ENCODE measurements at regions not wholly inside any gene's neighbourhood (a gene's known extent, or its start where the extent isn't known, plus 50 kb on each side); places are given as distances from the start of the nearest gene placed in this dataset.
A peak's percentile ranks its signal among the peaks of the same experiment; 100 is the strongest.
"Not testable (repeated sequence)": the region's sequence is repeated elsewhere in the genome, so short reads cannot be mapped to it uniquely, and the experiment has no call there.

DNA sequence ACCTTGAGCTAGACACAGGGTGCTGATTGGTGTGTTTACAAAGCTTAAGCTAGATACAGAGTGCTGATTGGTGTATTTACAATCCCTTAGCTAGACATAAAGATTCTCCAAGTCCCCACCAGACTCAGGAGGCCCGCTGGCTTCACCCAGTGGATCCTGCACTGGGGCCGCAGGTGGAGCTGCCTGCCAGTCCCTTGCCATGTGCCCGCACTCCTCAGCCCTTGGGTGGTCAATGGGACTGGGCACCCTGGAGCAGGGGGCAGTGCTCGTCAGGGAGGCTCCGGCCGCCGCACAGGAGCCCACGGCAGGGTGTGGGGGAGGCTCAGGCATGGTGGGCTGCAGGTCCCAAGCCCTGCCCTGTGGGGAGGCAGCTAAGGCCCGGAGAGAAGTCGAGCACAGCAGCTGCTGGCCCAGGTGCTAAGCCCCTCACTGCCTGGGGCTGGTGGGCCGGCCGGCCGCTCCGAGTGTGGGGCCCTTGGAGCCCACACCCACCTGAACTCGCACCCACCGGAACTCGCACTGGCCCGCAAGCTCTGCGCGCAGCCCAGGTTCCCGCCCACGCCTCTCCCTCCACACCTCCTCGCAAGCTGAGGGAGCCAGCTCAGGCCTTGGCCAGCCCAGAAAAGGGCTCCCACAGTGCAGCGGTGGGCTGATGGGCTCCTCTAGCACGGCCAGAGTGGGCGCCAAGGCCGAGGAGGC is 169.1 kb upstream of the ARSJ start:
- in situ Hi-C loops (cut with MboI; ENCODE audit: low pct_unique_long_range_greater_than_20kb in 2 of 9, low sequenced_read_pairs in 9 of 9, unreplicated experiment in 9 of 9); H3K27ac ChIP-seq; H3K4me1 ChIP-seq (replicated peaks in 1 of 2); ATAC-seq (replicated peaks in 6 of 8); H3K4me3 ChIP-seq: not testable (repeated sequence)
- 93 to 100% (median 100%) methylated on average over 1 to 7 of the region's 27 CpGs; no CpG with 5 or more reads in 4 of the 10 experiments for WGBS, 10 experiments

DNA sequence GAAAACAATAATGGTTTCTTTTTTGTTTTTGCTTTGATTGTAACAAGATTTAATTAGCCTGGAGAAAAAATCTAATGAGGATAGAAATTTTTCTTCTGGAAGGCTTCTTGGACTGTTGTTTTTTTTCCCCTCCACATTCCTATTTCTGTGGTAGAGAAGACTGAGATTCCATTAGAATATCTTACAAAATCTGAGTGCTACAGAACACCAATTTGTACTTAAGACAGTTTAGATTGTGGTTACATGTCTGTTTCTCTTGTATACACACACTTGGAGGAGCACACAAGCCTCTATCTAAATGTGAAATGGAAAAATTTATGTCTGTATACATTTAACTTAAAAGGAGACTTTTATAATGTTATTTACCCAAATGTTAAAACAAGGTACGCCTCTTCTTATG is 176.9 kb upstream of the ARSJ start:
- in situ Hi-C loops (cut with MboI; ENCODE audit: low pct_unique_long_range_greater_than_20kb in 2 of 9, low sequenced_read_pairs in 9 of 9, unreplicated experiment in 9 of 9) = no loop called here
- H3K4me1 ChIP-seq (replicated peaks in 1 of 2) = no peaks in the 10 kb centered on the region
- WGBS, 10 experiments = 78 to 100% (median 100%) methylated on average over 1 of the region's 1 CpG; no CpG with 5 or more reads in 3 of the 10 experiments
- H3K4me3 ChIP-seq = no peak overlapping the region
- no peak overlapping the region for H3K27ac ChIP-seq
- no peak for ATAC-seq (replicated peaks in 6 of 8)

DNA sequence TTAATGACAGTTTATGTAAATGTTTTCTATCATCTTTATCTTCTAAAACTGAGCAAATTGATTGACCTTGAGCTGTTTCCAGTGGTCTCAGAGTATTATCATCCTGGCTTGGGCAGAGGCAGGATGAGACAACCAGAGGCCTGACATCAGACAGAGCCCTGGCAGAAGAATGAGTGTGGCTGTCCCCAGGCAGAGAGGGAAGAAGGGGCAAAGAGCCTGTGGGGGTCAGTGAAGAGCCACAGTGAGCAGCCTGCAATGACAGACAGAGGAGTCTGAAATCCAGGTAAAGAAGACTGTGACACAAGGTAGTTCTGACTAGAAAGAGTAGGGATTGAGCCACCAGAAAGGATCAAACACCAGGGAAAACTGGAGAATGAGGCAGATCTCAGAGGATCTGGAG is 182.4 kb upstream of the ARSJ start:
- ATAC-seq (replicated peaks in 6 of 8) = no peak
- Histone ChIP-seq H3K27ac (no peak overlapping the region), H3K4me1 (replicated peaks in 1 of 2) (no peaks in the 10 kb centered on the region), H3K4me3 (no peak overlapping the region)
- in situ Hi-C loops (cut with MboI; ENCODE audit: low pct_unique_long_range_greater_than_20kb in 2 of 9, low sequenced_read_pairs in 9 of 9, unreplicated experiment in 9 of 9) = no loop called here

DNA sequence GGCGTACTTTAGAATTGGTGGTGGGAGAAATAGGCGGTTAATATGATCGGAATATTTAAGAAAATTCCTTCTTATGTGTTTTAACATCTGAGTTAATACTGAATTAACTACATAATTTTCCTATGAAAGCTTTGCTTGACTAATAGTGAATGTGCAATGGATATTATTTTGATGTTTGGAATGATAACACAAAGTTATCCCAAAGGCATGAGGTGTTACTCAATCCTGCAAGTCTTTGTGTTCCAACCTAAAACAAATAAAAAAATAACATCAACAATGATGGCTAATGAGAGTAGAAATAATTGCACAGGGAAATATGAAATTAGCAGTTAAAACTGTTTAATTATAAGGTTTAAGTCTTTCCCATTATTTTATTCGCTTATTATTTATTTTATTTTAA is 183.6 kb upstream of the ARSJ start:
- in situ Hi-C loops (cut with MboI; ENCODE audit: low pct_unique_long_range_greater_than_20kb in 2 of 9, low sequenced_read_pairs in 9 of 9, unreplicated experiment in 9 of 9) = no loop called here
- H3K4me3 ChIP-seq = no peak overlapping the region
- 76 to 100% (median 93%) methylated on average over 1 to 4 of the region's 4 CpGs for WGBS, 10 experiments
- H3K27ac ChIP-seq = no peak overlapping the region
- no peaks in the 10 kb centered on the region for H3K4me1 ChIP-seq (replicated peaks in 1 of 2)
- no peak for ATAC-seq (replicated peaks in 6 of 8)

DNA sequence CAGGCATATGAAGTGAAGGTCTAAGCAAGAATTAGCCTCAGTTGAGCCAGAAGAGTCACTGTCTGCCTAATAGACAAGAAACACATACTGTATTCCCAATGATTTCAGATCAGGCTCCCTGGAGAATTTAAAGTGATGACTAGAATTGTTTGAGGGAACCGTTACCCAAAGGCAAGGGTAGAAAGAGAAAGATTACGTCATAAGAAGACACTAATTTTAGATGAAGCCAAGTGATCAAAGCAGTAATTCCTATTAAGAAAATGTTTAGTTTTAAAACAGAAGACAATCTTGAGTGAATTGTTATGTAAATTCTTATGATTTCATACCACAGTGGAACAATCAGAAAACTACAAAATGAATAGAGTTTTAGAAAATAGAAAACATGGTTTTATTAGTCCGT is 194.5 kb upstream of the ARSJ start:
- 56 to 100% (median 84%) methylated on average over 1 to 3 of the region's 3 CpGs for WGBS, 10 experiments
- ATAC-seq (replicated peaks in 6 of 8) = no peak
- in situ Hi-C loops (cut with MboI; ENCODE audit: low pct_unique_long_range_greater_than_20kb in 2 of 9, low sequenced_read_pairs in 9 of 9, unreplicated experiment in 9 of 9) = no loop called here
- Histone ChIP-seq H3K4me1 (replicated peaks in 1 of 2) (no peaks in the 10 kb centered on the region), H3K4me3 (no peak overlapping the region), H3K27ac (no peak overlapping the region)

DNA sequence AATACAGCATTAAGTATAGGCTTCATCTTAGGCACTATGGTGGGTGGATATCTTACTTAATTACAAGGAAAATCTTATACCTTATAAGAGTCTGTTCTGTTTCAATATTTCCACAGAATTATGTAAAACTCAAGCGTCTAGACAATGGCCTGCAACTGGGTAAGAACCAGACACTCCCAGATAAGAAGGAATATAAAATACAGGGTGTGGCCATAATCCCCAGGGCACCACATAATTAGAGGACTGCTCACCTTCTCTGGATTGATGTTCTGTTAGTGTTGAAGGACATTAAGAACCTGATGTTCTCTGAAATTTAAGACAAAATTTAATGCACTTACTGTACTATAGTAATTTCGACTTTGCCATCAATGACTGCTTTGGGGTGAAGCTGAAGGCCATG is 198.2 kb upstream of the ARSJ start:
- 54 to 100% (median 75%) methylated on average over 1 to 2 of the region's 2 CpGs; no CpG with 5 or more reads in 3 of the 10 experiments for WGBS, 10 experiments
- ATAC-seq (replicated peaks in 6 of 8) = peak in 2 of 8 experiments; percentile 45 to 67
- Histone ChIP-seq H3K27ac (no peak overlapping the region), H3K4me1 (replicated peaks in 1 of 2) (no peaks in the 10 kb centered on the region), H3K4me3 (no peak overlapping the region)
- in situ Hi-C loops (cut with MboI; ENCODE audit: low pct_unique_long_range_greater_than_20kb in 2 of 9, low sequenced_read_pairs in 9 of 9, unreplicated experiment in 9 of 9) = loop anchor here in 1 of 9 experiments (25.0 kb wide), 1 partner anchor 185 kb away; no protein-coding TSS in a partner anchor

DNA sequence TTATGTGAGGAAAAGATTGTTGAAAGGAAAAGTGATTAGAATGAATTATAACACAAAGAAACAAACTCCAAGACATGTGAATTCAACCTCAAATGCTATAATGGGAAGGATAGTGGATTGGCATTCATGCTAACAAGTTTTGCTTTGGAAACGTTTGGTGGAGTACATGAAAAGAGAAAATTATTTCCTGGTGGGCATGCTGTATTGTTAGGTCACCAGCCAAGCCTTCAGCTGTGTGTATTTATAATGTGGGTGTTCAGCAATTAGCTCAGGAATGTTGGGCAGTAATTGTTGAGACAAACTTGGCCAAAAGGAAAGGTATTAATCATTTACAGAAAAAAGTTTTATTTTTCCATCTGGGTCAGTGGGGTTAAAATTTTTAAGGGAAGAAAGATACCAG is 198.9 kb upstream of the ARSJ start:
- in situ Hi-C loops (cut with MboI; ENCODE audit: low pct_unique_long_range_greater_than_20kb in 2 of 9, low sequenced_read_pairs in 9 of 9, unreplicated experiment in 9 of 9) = loop anchor here in 1 of 9 experiments (25.0 kb wide), 1 partner anchor 184 kb away; no protein-coding TSS in a partner anchor
- no peak overlapping the region for H3K27ac ChIP-seq
- WGBS, 10 experiments = 0 to 43% (median 0%) methylated on average over 1 of the region's 1 CpG; no CpG with 5 or more reads in 2 of the 10 experiments
- H3K4me1 ChIP-seq (replicated peaks in 1 of 2) = no peaks in the 10 kb centered on the region
- no peak overlapping the region for H3K4me3 ChIP-seq
- no peak for ATAC-seq (replicated peaks in 6 of 8)

DNA sequence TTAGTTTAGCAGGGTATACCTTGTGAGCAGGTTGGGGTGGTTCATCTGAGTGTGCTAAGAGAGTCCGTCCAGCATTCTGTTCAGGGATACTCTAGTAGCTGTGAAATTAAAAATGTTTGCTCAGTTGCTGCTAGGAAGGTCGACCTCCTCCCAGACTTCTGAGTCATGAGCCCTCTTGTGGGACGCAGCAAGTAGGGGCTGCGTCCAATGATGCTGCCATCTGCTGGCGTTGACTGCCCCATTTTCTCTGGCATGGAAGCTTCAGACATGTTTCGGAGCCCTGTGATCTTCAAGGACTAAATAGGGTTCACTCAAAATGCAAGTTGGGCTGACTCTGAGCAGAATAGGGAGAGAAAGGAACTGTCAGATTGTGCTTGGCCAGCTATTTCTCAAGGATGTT is 201.0 kb upstream of the ARSJ start:
- WGBS, 10 experiments = 0 to 100% (median 51%) methylated on average over 1 to 6 of the region's 6 CpGs
- no peak overlapping the region for H3K4me3 ChIP-seq
- H3K27ac ChIP-seq = no peak overlapping the region
- H3K4me1 ChIP-seq (replicated peaks in 1 of 2) = no peaks in the 10 kb centered on the region
- peak in 4 of 8 experiments; percentile 31 to 82 (median 74) for ATAC-seq (replicated peaks in 6 of 8)
- in situ Hi-C loops (cut with MboI; ENCODE audit: low pct_unique_long_range_greater_than_20kb in 2 of 9, low sequenced_read_pairs in 9 of 9, unreplicated experiment in 9 of 9) = loop anchor here in 1 of 9 experiments (25.0 kb wide), 1 partner anchor 182 kb away; no protein-coding TSS in a partner anchor

DNA sequence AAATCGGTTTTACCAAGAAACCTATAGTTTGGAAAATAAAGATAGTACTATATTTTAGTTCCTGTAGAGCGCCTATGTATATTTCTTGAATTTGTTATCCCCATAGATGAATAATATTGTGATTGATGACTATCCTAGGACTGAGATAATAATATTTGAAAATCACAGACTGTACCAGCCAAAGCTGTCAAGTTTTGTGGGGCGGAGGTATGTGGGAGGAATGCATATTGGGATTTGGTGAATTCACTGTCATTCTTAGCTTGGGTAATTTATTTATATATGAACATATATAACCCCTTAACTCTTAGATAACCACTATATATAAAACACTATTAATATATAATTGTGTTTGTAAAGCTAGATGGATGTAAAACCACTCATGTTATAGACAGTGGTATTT is 205.5 kb upstream of the ARSJ start:
- no peaks in the 10 kb centered on the region for H3K4me1 ChIP-seq (replicated peaks in 1 of 2)
- ATAC-seq (replicated peaks in 6 of 8) = no peak
- no peak overlapping the region for H3K4me3 ChIP-seq
- no peak overlapping the region for H3K27ac ChIP-seq
- in situ Hi-C loops (cut with MboI; ENCODE audit: low pct_unique_long_range_greater_than_20kb in 2 of 9, low sequenced_read_pairs in 9 of 9, unreplicated experiment in 9 of 9) = loop anchor here in 1 of 9 experiments (25.0 kb wide), 1 partner anchor 177 kb away; no protein-coding TSS in a partner anchor
- WGBS, 10 experiments = 17 to 100% (median 79%) methylated on average over 1 to 3 of the region's 3 CpGs

DNA sequence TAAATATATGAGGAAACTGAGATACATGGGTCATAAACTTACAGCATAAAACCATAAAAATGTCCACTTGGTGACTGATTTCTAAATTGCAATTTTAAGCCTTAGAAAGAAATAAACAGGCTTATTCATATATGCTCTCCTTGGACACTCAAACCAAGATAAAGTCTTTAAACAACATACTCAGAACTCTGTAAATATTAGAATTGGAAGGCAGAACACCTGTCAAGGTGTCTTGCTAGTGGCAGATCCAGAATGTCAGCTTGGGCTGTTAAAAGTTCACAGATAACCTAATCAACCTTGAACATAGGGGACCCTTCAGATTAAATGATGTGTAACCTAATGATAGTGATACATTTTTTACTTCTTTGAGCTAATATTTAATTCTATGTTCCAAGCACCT is 208.1 kb upstream of the ARSJ start:
- ATAC-seq (replicated peaks in 6 of 8) = no peak
- no peak overlapping the region for H3K4me3 ChIP-seq
- in situ Hi-C loops (cut with MboI; ENCODE audit: low pct_unique_long_range_greater_than_20kb in 2 of 9, low sequenced_read_pairs in 9 of 9, unreplicated experiment in 9 of 9) = loop anchor here in 1 of 9 experiments (25.0 kb wide), 1 partner anchor 175 kb away; no protein-coding TSS in a partner anchor

DNA sequence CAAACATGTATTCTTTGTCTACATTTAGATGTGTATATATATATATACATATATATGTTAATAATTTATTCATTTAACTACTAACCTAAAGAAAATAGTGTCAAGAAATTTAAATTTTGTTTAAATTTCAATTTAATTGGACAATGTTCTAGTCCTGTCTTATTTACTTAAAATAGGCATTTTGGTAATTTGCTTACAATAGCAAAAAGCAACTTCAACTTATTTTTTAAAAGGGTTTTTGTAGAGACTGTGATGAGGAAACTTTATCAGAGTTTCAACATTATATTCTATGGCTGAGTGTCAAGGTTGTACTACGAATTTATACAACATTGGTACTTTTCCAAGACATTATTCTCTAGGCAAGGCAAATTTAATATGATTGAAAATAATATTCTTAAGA is 212.0 kb upstream of the ARSJ start:
- no peak overlapping the region for H3K27ac ChIP-seq
- 29 to 100% (median 79%) methylated on average over 1 of the region's 1 CpG for WGBS, 10 experiments
- H3K4me3 ChIP-seq = no peak overlapping the region
- in situ Hi-C loops (cut with MboI; ENCODE audit: low pct_unique_long_range_greater_than_20kb in 2 of 9, low sequenced_read_pairs in 9 of 9, unreplicated experiment in 9 of 9) = loop anchor here in 1 of 9 experiments (25.0 kb wide), 1 partner anchor 171 kb away; no protein-coding TSS in a partner anchor
- H3K4me1 ChIP-seq (replicated peaks in 1 of 2) = no peaks in the 10 kb centered on the region
- no peak for ATAC-seq (replicated peaks in 6 of 8)

More for the DNA sequence above, 208.1 kb upstream of the ARSJ start:
- no peak overlapping the region for H3K27ac ChIP-seq
- no peaks in the 10 kb centered on the region for H3K4me1 ChIP-seq (replicated peaks in 1 of 2)

DNA sequence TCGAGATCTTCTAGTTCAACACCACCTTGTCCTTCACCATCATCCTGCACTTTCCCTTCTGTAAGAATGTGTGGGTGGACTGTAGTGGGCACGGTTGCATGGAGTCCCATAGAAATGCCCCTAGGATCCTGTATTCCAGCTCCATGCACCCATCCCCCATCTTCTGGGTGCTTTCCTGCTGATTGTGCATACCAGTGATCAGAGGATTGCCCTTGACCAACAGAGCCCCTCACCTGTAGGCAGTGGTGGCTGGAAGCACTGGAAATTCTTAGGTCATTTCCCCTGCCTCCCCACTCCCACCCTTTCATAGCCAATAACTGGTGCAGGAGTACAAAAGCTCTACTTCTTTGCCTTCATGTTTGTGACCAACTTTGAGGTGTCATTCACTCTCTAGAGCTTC is 213.4 kb upstream of the ARSJ start:
- 57 to 100% (median 92%) methylated on average over 1 to 2 of the region's 2 CpGs; no CpG with 5 or more reads in 4 of the 10 experiments for WGBS, 10 experiments

DNA sequence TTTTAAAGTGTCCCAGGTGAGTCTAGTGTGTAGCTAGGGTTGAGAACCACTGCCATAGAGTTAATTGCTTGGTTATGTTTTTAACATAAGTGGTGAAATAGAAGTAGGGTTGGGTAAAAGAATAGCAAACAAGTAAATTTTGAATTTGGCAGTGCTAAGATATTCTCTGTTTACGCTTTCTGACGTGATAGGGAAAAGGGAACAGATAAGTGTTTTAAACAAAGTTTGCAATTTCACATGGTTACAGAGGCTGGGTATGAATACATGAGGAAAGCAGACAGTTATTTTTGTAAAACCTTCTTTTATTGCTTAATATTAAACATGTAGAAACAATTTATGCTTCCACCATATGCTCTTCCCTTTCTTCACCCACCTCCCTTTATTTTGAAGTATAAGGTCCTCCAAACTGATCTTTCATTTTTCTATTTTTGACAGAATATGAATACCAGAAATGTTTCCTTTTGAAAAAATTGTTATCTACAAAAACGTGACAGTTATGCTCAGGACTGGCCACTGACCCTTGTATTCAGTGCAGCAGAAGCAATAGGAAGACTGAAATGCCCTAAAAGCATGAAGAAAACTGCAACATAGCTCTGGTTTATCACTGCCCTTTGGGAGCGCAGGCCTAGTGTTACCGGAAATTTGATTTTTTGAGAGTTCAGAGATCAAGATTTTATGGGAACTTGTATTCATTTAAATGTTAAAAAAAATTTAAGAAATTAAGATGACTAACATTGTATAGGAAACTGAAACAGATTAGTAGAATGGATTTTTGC is 214.4 kb upstream of the ARSJ start:
- 58 to 90% (median 81%) methylated on average over 2 to 5 of the region's 5 CpGs for WGBS, 10 experiments
- no peak for ATAC-seq (replicated peaks in 6 of 8)
- Histone ChIP-seq H3K4me3 (no peak overlapping the region), H3K27ac (no peak overlapping the region), H3K4me1 (replicated peaks in 1 of 2) (no peaks in the 10 kb centered on the region)
- in situ Hi-C loops (cut with MboI; ENCODE audit: low pct_unique_long_range_greater_than_20kb in 2 of 9, low sequenced_read_pairs in 9 of 9, unreplicated experiment in 9 of 9) = loop anchor here in 1 of 9 experiments (25.0 kb wide), 1 partner anchor 168 kb away; no protein-coding TSS in a partner anchor

More for the DNA sequence above, 213.4 kb upstream of the ARSJ start:
- no peak overlapping the region for H3K4me3 ChIP-seq
- ATAC-seq (replicated peaks in 6 of 8) = no peak
- in situ Hi-C loops (cut with MboI; ENCODE audit: low pct_unique_long_range_greater_than_20kb in 2 of 9, low sequenced_read_pairs in 9 of 9, unreplicated experiment in 9 of 9) = loop anchor here in 1 of 9 experiments (25.0 kb wide), 1 partner anchor 169 kb away; no protein-coding TSS in a partner anchor
- no peaks in the 10 kb centered on the region for H3K4me1 ChIP-seq (replicated peaks in 1 of 2)
- no peak overlapping the region for H3K27ac ChIP-seq
